ENCODE measurements at regions not wholly inside any gene's neighbourhood (a gene's known extent, or its start where the extent isn't known, plus 50 kb on each side); places are given as distances from the start of the nearest gene placed in this dataset.
"Not testable (repeated sequence)": the region's sequence is repeated elsewhere in the genome, so short reads cannot be mapped to it uniquely, and the experiment has no call there.

- not testable (repeated sequence) for DNase-seq
These were observed 125.1 kb downstream of the USP22 start for GRCh38 chr17:20917610-20918306.

- DNase-seq: no peak
These were observed 122.6 kb downstream of the USP22 start for GRCh38 chr17:20920095-20920814.

GRCh38 chr17:20920815-20921199 lies 122.0 kb downstream of the USP22 start:
- no peak for DNase-seq

GRCh38 chr17:20922128-20922670 lies 120.6 kb downstream of the USP22 start:
- no peak for DNase-seq

GRCh38 chr17:20924306-20924705 lies 118.5 kb downstream of the USP22 start:
- no peak for DNase-seq

- no peak for DNase-seq
These were observed 117.7 kb downstream of the USP22 start for GRCh38 chr17:20925091-20925490.

DNA sequence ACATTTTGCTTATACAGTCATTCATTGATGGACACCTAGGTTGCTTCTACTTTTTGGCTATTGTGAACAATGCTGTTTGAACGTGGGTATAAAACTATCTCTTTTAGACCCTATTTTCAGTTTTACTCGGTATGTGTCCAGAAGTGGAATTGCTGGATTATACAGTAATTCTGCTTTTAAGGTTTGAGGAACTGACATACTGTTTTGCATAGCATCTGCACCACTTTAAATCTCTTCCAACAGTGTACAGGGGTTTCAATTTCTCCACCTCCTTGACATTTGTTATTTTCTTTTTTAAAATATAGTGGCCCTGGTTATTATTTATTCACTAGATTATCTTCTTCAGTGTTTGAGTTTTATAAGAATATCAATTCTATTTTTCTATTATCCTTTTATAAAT lies 116.9 kb downstream of the USP22 start:
- DNase-seq: no peak

GRCh38 chr17:20926532-20926931 lies 116.3 kb downstream of the USP22 start:
- no peak for DNase-seq

GRCh38 chr17:20927308-20927977 lies 115.4 kb downstream of the USP22 start:
- DNase-seq: no peak

DNA sequence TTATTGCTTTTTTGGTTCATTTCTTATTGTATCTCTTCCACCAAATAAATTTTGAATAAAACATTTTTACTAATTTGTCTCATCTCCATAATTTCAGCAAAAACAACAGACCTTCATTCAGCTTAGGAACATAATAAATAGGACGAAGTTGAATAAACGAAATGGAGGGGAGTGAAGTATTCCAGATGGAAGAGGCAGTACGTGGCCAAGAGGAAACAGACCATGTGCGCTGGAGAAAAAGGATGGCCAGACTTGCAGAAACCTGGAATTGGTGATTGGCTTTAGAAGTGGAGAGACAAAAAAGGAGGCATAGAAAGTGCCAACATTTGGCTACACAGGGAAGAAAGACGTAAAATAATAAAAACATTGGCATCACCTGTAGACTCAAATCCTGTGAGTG lies 113.5 kb downstream of the USP22 start:
- no peak for DNase-seq

- DNase-seq: no peak
These were observed 112.6 kb downstream of the USP22 start for GRCh38 chr17:20930081-20930760.

DNA sequence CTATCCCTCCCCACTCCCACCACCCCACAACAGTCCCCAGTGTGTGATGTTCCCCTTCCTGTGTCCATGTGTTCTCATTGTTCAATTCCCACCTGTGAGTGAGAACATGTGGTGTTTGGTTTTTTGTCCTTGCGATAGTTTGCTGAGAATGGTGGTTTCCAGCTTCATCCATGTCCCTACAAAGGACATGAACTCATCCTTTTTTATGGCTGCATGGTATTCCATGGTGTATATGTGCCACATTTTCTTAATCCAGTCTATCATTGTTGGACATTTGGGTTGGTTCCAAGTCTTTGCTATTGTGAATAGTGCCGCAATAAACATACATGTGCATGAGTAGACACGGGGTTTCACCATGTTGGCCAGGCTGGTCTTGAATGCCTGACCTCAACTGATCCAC lies 109.8 kb downstream of the USP22 start:
- not testable (repeated sequence) for DNase-seq

GRCh38 chr17:20934288-20934687 lies 108.5 kb downstream of the USP22 start:
- DNase-seq: no peak

GRCh38 chr17:20935740-20936139 lies 107.1 kb downstream of the USP22 start:
- DNase-seq: no peak

GRCh38 chr17:20938244-20938643 lies 104.6 kb downstream of the USP22 start:
- no peak for DNase-seq

GRCh38 chr17:20938988-20939615 lies 103.7 kb downstream of the USP22 start:
- DNase-seq: no peak

- DNase-seq: no peak
These were observed 100.9 kb downstream of the USP22 start for GRCh38 chr17:20941872-20942271.

GRCh38 chr17:20944014-20944865 lies 98.6 kb downstream of the USP22 start:
- peak; percentile 35 for DNase-seq

- not testable (repeated sequence) for DNase-seq
These were observed 95.1 kb downstream of the USP22 start for GRCh38 chr17:20947708-20948107.

GRCh38 chr17:20948984-20949777 lies 93.6 kb downstream of the USP22 start:
- no peak for DNase-seq
